ENCODE measurements at regions not wholly inside any gene's neighbourhood (a gene's known extent, or its start where the extent isn't known, plus 50 kb on each side); places are given as distances from the start of the nearest gene placed in this dataset.
"Not testable (repeated sequence)": the region's sequence is repeated elsewhere in the genome, so short reads cannot be mapped to it uniquely, and the experiment has no call there.

DNA sequence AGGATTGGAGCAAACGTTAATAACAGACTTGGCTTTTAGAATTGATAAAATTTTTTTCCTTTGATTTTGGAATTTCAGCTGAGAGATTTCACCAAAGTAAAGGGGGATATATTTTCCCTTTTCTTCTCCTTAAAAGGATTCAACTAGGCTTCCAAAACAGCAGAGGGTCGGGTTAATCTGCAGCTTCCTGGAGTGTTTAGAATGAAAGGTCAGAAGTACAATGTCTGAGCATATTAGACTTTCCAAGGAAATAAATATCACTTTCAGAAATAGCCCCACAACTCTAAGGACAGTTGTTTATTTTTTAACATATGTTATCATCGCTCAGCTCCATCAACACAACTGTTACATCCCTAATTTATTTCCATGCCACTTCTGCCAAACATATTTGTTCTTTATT lies 1532.9 kb upstream of the RAG2 start:
- peaks cover 5% of the 10 kb centered on the region for H3K4me1 Mint-ChIP-seq (ENCODE audit: low read depth, unreplicated experiment)
- intact Hi-C loops (cut with micrococcal nuclease; ENCODE audit: unreplicated experiment) = no loop called here
- TF ChIP-seq, protein P1, sequence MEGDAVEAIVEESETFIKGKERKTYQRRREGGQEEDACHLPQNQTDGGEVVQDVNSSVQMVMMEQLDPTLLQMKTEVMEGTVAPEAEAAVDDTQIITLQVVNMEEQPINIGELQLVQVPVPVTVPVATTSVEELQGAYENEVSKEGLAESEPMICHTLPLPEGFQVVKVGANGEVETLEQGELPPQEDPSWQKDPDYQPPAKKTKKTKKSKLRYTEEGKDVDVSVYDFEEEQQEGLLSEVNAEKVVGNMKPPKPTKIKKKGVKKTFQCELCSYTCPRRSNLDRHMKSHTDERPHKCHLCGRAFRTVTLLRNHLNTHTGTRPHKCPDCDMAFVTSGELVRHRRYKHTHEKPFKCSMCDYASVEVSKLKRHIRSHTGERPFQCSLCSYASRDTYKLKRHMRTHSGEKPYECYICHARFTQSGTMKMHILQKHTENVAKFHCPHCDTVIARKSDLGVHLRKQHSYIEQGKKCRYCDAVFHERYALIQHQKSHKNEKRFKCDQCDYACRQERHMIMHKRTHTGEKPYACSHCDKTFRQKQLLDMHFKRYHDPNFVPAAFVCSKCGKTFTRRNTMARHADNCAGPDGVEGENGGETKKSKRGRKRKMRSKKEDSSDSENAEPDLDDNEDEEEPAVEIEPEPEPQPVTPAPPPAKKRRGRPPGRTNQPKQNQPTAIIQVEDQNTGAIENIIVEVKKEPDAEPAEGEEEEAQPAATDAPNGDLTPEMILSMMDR (IDR thresholded peaks at IDR 0.05; ENCODE audit: unreplicated experiment) = no peak
- no peak overlapping the region for H3K27ac Mint-ChIP-seq (ENCODE audit: unreplicated experiment)
- no peaks in the 10 kb centered on the region for H3K36me3 Mint-ChIP-seq (ENCODE audit: insufficient read depth, unreplicated experiment)
- no peak for DNase-seq
- CTCF ChIA-PET = no interaction called here
- peaks cover 2% of the 10 kb centered on the region for H3K9me3 Mint-ChIP-seq (ENCODE audit: low read depth, unreplicated experiment)
- H3K4me3 Mint-ChIP-seq (ENCODE audit: low read depth, unreplicated experiment) = no peak overlapping the region
- BruUV-seq (replicated peaks) = no TSS peak
- no peaks in the 10 kb centered on the region for H3K27me3 Mint-ChIP-seq (ENCODE audit: unreplicated experiment)

DNA sequence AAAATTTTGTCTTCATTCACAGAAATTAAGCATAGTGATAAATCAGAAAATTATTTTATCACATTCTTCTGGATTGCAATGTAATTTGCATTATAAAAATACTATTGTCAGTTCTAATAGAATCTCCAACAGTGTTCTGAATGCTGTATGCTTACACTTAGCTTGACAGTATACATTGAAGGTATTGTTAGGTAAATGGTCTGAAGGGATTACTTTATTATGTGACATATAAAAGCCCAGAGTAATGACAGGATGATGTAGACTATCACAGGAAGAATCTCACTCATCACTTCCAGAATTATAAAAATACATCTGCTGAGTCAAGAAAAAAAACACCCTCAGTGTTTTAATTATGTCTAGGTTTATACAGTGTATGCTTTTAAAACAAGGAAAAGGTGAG lies 1532.5 kb upstream of the RAG2 start:
- no TSS peak for BruUV-seq (replicated peaks)
- Mint-ChIP-seq H3K9me3 (ENCODE audit: low read depth, unreplicated experiment) (peaks cover 2% of the 10 kb centered on the region), H3K36me3 (ENCODE audit: insufficient read depth, unreplicated experiment) (no peaks in the 10 kb centered on the region), H3K4me3 (ENCODE audit: low read depth, unreplicated experiment) (no peak overlapping the region), H3K4me1 (ENCODE audit: low read depth, unreplicated experiment) (peaks cover 5% of the 10 kb centered on the region), H3K27ac (ENCODE audit: unreplicated experiment) (no peak overlapping the region), H3K27me3 (ENCODE audit: unreplicated experiment) (no peaks in the 10 kb centered on the region)
- intact Hi-C loops (cut with micrococcal nuclease; ENCODE audit: unreplicated experiment) = no loop called here
- CTCF ChIA-PET = no interaction called here
- TF ChIP-seq, protein P1 (IDR thresholded peaks at IDR 0.05; ENCODE audit: unreplicated experiment) = no peak
- no peak for DNase-seq

DNA sequence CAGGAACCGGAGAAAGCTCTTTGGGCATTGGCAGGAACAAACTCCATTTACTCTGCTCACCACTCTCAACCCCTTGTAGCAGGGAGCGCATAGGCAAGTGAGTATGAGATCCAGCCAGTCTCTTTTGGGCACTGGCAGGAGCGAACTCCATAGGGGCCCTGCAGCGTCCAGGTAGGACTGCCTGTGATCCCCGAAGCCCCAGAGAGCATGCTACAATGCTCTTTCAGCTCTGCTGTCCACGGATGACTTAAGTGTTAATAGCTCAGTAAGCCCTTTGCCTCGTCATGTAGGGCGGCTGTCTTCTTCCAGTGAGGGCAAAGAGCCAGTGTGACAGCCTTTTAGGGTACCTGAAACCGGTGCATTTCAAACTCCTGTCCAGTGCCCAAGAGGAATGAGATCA lies 1525.6 kb upstream of the RAG2 start:
- TF ChIP-seq, protein P1 (IDR thresholded peaks at IDR 0.05; ENCODE audit: unreplicated experiment) = no peak
- Mint-ChIP-seq H3K27ac (ENCODE audit: unreplicated experiment) (no peak overlapping the region), H3K27me3 (ENCODE audit: unreplicated experiment) (no peaks in the 10 kb centered on the region), H3K36me3 (ENCODE audit: insufficient read depth, unreplicated experiment) (no peaks in the 10 kb centered on the region), H3K9me3 (ENCODE audit: low read depth, unreplicated experiment) (peaks cover 2% of the 10 kb centered on the region), H3K4me1 (ENCODE audit: low read depth, unreplicated experiment) (peaks cover under 1% of the 10 kb centered on the region), H3K4me3 (ENCODE audit: low read depth, unreplicated experiment) (no peak overlapping the region)
- CTCF ChIA-PET = no interaction called here
- BruUV-seq (replicated peaks) = no TSS peak
- intact Hi-C loops (cut with micrococcal nuclease; ENCODE audit: unreplicated experiment) = no loop called here
- DNase-seq = no peak

DNA sequence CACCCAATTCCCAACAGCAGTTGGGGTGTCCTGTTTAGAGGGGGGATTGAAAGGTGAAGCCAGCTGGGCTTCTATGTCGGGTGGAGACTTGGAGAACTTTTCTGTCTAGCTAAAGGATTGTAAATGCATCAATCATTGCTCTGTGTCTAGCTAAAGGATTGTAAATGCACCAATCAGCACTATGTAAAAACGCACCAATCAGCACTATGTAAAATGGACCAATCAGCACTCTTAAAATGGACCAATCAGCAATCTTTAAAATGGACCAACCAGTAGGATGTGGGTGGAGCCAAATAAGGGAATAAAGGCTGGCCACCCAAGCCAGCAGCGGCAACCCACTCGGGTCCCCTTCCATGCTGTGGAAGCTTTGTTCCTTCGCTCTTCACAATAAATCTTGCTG lies 1518.6 kb upstream of the RAG2 start:
- H3K4me3 Mint-ChIP-seq (ENCODE audit: low read depth, unreplicated experiment); H3K27ac Mint-ChIP-seq (ENCODE audit: unreplicated experiment); CTCF ChIA-PET; H3K4me1 Mint-ChIP-seq (ENCODE audit: low read depth, unreplicated experiment); intact Hi-C loops (cut with micrococcal nuclease; ENCODE audit: unreplicated experiment); DNase-seq; H3K9me3 Mint-ChIP-seq (ENCODE audit: low read depth, unreplicated experiment); H3K27me3 Mint-ChIP-seq (ENCODE audit: unreplicated experiment); BruUV-seq (replicated peaks); H3K36me3 Mint-ChIP-seq (ENCODE audit: insufficient read depth, unreplicated experiment): not testable (repeated sequence)

DNA sequence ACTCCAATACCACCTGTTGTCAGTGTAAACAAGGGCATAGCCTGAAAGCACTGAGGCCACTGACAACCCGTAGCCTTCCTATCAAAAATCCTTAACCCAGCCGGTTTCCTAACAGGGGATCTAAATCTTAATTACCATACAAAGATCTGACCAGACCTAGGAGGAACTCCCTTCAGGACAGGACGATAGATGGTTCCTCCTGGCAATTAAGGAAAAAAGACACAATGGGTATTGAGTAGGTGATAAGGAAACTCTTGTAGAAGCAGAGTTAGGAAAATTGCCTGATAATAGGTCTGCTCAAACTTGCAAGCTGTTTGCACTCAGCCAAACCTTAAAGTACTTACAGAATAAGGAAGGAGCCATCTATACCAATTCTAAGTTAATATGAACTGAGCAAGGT lies 1517.3 kb upstream of the RAG2 start:
- BruUV-seq (replicated peaks); DNase-seq; H3K36me3 Mint-ChIP-seq (ENCODE audit: insufficient read depth, unreplicated experiment); CTCF ChIA-PET; H3K9me3 Mint-ChIP-seq (ENCODE audit: low read depth, unreplicated experiment); intact Hi-C loops (cut with micrococcal nuclease; ENCODE audit: unreplicated experiment); H3K27ac Mint-ChIP-seq (ENCODE audit: unreplicated experiment); H3K4me1 Mint-ChIP-seq (ENCODE audit: low read depth, unreplicated experiment); H3K4me3 Mint-ChIP-seq (ENCODE audit: low read depth, unreplicated experiment); H3K27me3 Mint-ChIP-seq (ENCODE audit: unreplicated experiment): not testable (repeated sequence)

Data from Calu3 (cell line).